ENCODE measurements at regions not wholly inside any gene's neighbourhood (a gene's known extent, or its start where the extent isn't known, plus 50 kb on each side); places are given as distances from the start of the nearest gene placed in this dataset.

- no peak for DNase-seq
Measured at GRCh38 chr18:7429831-7430230, 137.3 kb upstream of the PTPRM start.

- no peak for DNase-seq
Measured at GRCh38 chr18:7436166-7436565, 130.9 kb upstream of the PTPRM start.

- no peak for DNase-seq
Measured at GRCh38 chr18:7437870-7438269, 129.2 kb upstream of the PTPRM start.

GRCh38 chr18:7438646-7439045 is 128.5 kb upstream of the PTPRM start:
- DNase-seq: no peak

GRCh38 chr18:7447318-7448028 is 119.6 kb upstream of the PTPRM start:
- peak; percentile 6 for DNase-seq

GRCh38 chr18:7452331-7452730 is 114.8 kb upstream of the PTPRM start:
- DNase-seq: peak; percentile 43

GRCh38 chr18:7454429-7454828 is 112.7 kb upstream of the PTPRM start:
- no peak for DNase-seq

GRCh38 chr18:7456376-7456775 is 110.7 kb upstream of the PTPRM start:
- no peak for DNase-seq

GRCh38 chr18:7457262-7457661 is 109.9 kb upstream of the PTPRM start:
- no peak for DNase-seq

GRCh38 chr18:7458884-7459283 is 108.2 kb upstream of the PTPRM start:
- DNase-seq: no peak

- no peak for DNase-seq
Measured at GRCh38 chr18:7459851-7460770, 107.0 kb upstream of the PTPRM start.

- DNase-seq: no peak
Measured at GRCh38 chr18:7464245-7464966, 102.7 kb upstream of the PTPRM start.

GRCh38 chr18:7466190-7466589 is 100.9 kb upstream of the PTPRM start:
- DNase-seq: no peak

- DNase-seq: peak; percentile 41
Measured at GRCh38 chr18:7467708-7468466, 99.2 kb upstream of the PTPRM start.

GRCh38 chr18:7470101-7470500 is 97.0 kb upstream of the PTPRM start:
- DNase-seq: no peak

- no peak for DNase-seq
Measured at GRCh38 chr18:7470503-7470902, 96.6 kb upstream of the PTPRM start.

- DNase-seq: no peak
Measured at GRCh38 chr18:7476386-7476785, 90.7 kb upstream of the PTPRM start.

- no peak for DNase-seq
Measured at GRCh38 chr18:7479756-7480155, 87.4 kb upstream of the PTPRM start.

- no peak for DNase-seq
Measured at GRCh38 chr18:7480879-7481278, 86.2 kb upstream of the PTPRM start.

- DNase-seq: peak; percentile 9
Measured at GRCh38 chr18:7482342-7482741, 84.8 kb upstream of the PTPRM start.

GRCh38 chr18:7485616-7486015 is 81.5 kb upstream of the PTPRM start:
- DNase-seq: no peak

- no peak for DNase-seq
Measured at GRCh38 chr18:7488571-7488970, 78.5 kb upstream of the PTPRM start.

- no peak for DNase-seq
Measured at GRCh38 chr18:7490104-7490503, 77.0 kb upstream of the PTPRM start.
